Activated CD8-positive, alpha-beta memory T cell treated with anti-CD3 and anti-CD28 coated beads for 24 hours (primary cell): ENCODE measurements at regions not wholly inside any gene's neighbourhood (a gene's known extent, or its start where the extent isn't known, plus 50 kb on each side); places are given as distances from the start of the nearest gene placed in this dataset.
A peak's percentile ranks its signal among the peaks of the same experiment; 100 is the strongest.

Source experiments
- DNase-seq: peaks from one replicate; pipeline ENCODE4 v3.0.0-alpha.2; 2020

- no peak for DNase-seq
Observed at GRCh38 chr10:78960316-78960800, 108.4 kb upstream of the ZMIZ1 start.

- no peak for DNase-seq
Observed at GRCh38 chr10:78961760-78962159, 107.0 kb upstream of the ZMIZ1 start.

- DNase-seq: no peak
Observed at GRCh38 chr10:78963074-78964034, 105.4 kb upstream of the ZMIZ1 start.

- DNase-seq: no peak
Observed at GRCh38 chr10:78964274-78964951, 104.4 kb upstream of the ZMIZ1 start.

- no peak for DNase-seq
Observed at GRCh38 chr10:78964952-78965633, 103.7 kb upstream of the ZMIZ1 start.

GRCh38 chr10:78966182-78966787, 102.5 kb upstream of the ZMIZ1 start:
- no peak for DNase-seq

- no peak for DNase-seq
Observed at GRCh38 chr10:78966844-78967488, 101.8 kb upstream of the ZMIZ1 start.

GRCh38 chr10:78968300-78968942, 100.3 kb upstream of the ZMIZ1 start:
- no peak for DNase-seq

- DNase-seq: no peak
Observed at GRCh38 chr10:78968943-78969342, 99.8 kb upstream of the ZMIZ1 start.

- no peak for DNase-seq
Observed at GRCh38 chr10:78969719-78970118, 99.0 kb upstream of the ZMIZ1 start.

GRCh38 chr10:78970261-78970660, 98.5 kb upstream of the ZMIZ1 start:
- no peak for DNase-seq

GRCh38 chr10:78971094-78971682, 97.6 kb upstream of the ZMIZ1 start:
- no peak for DNase-seq

- no peak for DNase-seq
Observed at GRCh38 chr10:78972160-78972946, 96.4 kb upstream of the ZMIZ1 start.

GRCh38 chr10:78972947-78973900, 95.5 kb upstream of the ZMIZ1 start:
- peak; percentile 87 for DNase-seq

GRCh38 chr10:78973901-78974616, 94.7 kb upstream of the ZMIZ1 start:
- DNase-seq: peak; percentile 82

- peak; percentile 87 for DNase-seq
Observed at GRCh38 chr10:78974617-78975317, 94.0 kb upstream of the ZMIZ1 start.

- DNase-seq: no peak
Observed at GRCh38 chr10:78975926-78976325, 92.8 kb upstream of the ZMIZ1 start.
